GM18517 (cell line): ENCODE measurements at regions not wholly inside any gene's neighbourhood (a gene's known extent, or its start where the extent isn't known, plus 50 kb on each side); places are given as distances from the start of the nearest gene placed in this dataset.
"Not testable (repeated sequence)": the region's sequence is repeated elsewhere in the genome, so short reads cannot be mapped to it uniquely, and the experiment has no call there.

Experiments used
- ATAC-seq: cut with Tn5 transposase; IDR thresholded peaks from one replicate; pipeline ENCODE4 v1.9.1; 2021; ENCODE audit warnings: mild to moderate bottlenecking, moderate library complexity; ENCODE audit not compliant: unreplicated experiment

DNA sequence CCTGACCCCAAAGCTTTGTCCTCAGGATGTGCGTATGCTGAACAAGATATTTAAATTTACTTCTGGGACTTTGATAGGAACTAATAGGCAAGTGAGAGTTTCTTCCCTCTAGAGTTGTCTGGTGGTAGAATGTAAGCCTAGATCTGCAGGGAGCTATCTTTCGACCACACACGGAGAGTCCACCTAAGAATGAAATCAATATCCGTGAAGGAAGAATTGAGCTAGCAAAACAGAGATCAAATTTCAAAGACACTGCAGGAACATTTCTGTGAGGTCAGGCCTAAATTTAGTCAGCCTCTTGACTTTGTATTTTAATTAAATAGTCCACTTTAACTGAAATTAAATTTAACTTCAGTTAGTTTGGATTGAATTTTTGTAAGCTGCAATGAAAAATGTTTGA is 871.3 kb downstream of the RAB28 start:
- ATAC-seq: no peak

DNA sequence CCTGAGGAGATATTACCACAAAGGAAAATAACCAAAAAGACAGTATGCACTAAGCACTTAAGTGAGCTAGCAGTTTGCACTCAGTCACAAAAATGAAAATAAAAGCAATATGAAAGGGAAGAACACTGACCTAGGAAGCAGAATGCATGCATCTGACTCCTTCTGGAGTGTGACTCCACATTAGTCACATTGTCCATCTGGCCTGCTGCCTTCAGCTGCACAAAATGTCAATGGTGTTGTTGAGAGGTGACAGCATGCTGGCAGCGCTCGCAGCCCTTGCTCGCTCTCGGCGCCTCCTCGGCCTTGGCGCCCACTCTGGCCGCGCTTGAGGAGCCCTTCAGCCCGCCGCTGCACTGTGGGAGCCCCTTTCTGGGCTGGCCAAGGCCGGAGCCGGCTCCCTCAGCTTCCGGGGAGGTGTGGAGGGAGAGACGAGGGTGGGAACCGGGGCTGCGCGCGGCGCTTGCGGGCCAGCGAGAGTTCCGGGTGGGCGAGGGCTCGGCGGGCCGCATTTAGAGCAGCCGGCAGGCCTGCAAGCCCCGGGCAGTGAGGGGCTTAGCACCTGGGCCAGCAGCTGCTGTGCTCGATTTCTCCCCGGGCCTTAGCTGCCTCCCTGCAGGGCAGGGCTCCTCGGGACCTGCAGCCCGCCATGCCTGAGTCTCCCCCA is 874.8 kb downstream of the RAB28 start:
- not testable (repeated sequence) for ATAC-seq

DNA sequence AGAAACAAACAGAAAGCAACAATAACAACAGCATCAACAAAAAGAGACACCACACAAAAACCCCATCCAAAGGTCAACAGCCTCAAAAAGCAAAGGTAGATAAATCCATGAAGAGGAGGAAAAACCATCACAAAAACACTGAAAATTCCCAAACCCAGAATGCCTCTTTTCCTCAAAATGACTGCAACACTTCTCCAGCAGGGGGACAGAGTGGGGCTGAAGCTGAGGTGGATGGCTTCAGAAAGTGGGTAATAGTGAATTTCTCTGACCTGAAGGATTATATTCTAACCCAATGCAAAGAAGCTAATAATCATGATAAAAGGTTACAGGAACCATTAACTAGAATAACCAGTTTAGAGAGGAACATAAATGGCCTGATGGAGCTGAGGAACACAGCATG is 888.2 kb downstream of the RAB28 start:
- ATAC-seq: no peak

DNA sequence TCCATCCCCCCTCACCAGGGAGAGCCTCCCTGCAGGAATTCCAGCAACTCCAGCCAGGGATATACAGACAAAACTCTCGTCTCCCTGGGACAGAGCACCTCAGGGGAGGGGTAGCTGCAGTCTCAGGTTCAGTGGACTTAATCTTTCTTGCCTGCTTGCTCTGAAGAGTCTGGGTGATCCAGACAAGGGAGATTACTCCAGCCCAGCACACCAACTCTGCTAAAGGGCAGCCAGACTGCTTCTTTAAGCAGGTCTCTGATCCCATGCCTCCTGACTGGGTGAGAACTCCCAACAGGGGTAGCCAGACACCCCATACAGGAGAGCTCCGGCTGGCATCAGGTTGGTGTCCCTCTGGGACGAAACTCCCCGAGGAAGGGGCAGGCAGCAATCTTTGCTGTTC is 888.7 kb downstream of the RAB28 start:
- ATAC-seq: no peak

DNA sequence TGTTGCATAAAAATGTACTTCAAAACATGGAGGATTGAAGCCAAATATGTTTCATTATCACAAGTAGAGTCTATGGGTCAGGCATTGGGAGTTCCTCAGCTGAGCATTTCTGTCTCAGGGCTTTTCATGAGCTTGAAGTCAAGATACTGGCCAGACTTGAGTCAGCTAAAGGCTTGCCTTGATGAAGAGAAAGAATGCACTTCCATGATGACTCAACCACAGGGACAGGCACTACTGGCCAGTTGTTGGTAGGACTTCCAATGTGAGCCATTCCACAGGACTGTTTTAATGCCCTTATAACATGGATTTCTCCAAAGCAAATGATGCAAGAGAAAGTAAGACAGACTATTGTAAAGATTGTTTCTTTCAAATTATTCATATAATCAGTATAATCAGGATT is 895.6 kb downstream of the RAB28 start:
- ATAC-seq: no peak

DNA sequence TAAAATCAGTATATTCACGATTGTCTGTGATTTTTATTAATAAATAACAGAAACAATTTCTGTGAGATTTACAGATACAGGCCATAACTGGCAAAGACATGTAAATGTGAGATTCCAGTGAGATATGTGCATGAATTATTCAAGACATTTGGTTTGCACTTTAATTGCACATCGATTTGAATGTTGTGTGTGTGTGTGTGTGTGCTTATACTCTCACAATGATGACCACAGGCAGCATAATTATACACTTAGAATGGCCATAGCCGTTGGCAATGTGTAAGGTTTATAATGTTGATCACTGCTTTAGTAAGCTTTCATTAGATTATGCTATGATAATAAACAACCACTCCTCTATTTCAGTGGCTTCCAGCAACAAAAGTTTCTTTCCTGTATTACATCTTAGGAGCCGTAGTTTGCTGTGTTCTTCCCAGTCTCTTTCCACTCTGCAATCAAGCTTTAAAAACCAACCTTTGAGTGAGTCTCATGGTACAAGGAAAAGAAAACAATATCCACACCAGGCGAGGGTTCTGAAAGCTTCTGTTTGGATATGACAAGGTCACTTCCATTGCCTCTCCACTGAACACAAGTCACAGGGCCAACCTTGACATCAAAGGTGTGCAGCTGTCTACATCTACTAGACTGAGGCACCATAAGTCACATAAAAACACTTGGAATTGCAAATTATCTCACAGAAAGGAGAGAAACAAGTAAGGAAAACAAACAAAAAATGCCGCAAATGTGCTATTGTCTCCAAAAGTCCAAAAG is 897.7 kb downstream of the RAB28 start:
- no peak for ATAC-seq

DNA sequence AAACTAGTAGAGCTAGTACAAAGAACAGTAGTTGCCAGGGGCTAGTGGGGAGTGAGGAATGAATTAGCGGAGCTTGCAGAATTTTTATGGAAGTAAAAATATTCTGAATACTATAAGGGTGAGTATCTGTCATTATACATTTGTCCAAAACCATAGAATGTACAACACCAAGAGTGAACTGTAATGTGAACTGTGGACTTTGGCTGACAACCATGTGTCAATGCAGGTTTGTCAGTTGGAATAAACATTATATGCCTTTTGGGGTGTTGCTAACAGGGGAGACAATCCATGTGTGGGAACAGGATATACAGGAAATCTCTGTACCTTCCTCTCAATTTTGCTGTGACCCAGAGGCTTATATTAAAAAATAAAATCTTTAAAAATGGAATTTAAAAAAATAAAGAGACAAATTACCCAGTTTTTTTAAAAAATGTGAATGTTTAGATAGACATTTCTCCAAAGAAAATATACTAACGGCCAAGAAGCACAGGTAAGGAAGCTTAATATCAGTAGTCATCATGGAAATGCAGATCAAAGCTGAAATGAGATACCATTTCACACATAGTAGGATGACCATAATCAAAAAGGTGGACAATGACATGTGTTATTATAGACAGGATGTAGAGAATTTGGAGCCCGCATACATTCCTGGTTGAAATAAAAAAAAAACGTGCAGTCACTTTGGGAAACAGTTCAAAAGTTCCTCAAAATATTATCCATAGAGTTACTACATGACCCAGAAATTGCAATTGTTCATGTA is 899.8 kb downstream of the RAB28 start:
- ATAC-seq: no peak

DNA sequence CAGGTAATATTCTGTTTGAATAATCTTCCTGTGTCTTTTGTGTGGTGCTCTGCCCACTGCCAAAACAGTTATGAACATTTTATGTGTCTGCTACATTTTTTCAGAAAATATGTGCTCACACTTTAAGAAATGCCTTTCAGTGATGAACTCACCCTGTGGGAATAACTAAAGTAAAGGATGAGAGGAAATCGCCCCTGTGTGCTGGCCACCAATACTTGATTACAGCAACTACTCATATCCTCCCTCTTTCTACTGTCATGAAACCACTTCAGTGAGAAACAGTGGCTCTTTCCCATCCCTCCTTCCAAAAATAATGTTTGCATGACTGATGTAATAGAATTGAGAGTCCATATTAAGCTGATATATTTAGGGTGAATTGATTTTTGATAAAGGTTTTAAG is 900.9 kb downstream of the RAB28 start:
- no peak for ATAC-seq

DNA sequence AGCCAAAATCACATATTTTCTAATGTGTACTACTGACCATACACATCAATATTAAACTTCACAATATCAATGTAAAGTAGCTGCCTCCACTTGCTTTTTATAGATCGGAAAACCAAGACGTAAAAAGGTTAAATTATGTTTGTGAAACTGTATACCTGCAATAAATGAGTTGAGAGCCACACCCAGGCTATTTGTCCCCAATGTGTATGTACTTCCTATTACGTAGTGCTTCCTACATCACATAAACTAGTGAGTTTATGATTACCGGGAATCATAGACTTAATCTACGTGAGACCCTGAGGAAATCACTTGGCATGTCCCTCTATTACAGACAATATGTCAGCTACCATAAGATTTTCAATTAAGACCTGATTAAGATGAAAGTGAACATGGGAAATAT is 903.4 kb downstream of the RAB28 start:
- no peak for ATAC-seq

DNA sequence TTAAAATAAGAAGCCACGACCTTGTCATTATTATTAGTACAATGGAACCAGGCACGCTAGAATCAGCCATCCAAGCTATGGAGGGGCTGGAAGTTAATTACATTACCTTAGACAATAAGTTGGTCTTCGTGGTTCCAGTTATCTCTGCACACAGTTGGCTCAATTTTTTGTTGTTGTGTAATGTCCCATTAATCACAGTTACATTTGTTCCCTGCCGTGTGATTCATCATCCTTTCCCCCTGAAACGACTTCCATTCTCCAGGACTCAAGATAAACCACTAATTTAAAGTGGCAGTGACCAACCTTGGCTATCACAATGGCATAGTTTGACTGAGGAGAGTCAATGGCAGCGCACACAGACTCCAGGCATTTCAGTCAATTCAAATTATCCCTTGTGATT is 905.0 kb downstream of the RAB28 start:
- no peak for ATAC-seq

DNA sequence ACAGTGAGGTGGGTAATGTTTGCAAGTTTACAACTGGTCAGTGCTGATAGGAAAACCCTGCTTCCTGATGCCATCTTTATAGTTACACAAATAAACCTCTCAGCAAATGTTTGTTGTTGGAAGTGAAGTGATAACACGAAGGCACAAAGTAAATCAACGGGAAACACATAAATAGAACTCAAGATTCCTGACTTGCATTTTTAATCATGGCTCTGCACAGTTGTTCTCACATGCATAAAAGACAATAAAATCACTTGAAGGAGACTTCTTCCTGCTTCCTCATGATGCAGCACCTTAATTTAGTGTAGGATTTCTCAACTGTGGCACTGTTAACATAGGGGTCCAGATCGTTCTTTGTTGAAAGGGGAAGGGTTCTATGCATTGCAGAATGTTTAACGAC is 907.7 kb downstream of the RAB28 start:
- ATAC-seq: no peak

DNA sequence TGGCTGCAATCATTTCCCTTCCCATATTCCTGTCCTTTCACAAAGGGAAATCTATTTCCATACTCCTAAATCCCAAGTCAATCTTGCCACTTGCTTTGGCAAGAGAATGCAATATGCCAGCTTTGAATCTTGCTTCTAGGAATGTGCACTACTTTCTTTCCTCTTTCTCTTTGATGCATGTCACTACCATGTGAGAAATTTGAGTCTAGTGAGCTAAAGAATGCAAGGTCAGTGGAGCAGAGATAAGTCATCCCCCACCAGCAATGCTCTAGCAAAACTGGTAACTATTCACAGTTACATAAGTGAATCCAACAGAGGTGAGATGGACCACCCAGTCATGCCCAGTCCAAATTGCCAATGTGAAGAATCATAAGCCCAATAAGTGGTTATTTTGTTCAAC is 910.4 kb downstream of the RAB28 start:
- ATAC-seq: no peak

DNA sequence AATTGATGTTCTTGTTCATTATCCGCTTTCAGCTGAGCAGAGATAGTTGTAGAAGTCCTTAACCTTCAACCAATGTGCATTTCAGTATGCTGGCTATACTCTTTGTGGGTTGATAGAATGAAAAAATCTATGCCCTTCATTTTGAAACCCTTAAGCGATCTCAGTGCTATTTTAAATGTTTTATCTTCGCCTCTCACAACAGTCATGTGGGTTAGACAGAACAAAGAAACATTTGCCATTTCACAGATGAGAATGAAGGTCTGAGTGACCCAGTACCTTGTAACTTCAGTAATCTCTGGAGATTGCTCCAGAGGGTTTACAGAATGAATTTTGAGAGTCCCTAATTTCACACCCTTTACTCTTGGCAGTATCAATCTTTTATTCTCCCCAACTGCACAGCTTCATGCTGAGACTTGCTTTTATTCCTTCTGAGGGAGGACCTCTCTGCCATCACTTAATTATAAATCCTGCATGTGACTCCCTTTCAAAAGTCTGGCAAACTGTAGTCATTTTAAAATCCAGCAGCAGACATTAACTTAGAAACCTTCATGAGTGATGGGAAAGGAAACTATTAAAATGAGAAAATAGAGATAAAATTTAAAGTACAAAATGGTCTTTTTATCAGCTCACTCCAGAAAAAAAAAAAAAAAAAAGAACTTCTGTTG is 921.5 kb downstream of the RAB28 start:
- ATAC-seq: no peak

DNA sequence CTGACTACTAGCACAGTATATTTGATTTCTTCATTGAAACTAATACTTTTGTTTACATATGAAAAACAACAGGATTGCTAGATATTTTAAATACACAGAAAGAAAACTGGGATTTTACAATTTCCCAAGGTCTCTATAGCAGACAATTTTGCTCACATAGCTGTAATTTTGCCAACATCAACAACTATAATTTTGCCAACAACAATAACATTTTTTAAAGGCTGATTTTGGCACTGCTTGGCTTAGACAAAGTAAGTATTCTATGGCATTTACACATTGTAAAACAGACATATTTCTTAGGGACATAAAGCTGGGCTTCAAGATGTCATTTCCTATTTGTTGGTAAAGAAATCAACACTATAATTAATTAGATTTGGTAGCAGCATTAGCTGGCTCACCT is 922.1 kb downstream of the RAB28 start:
- no peak for ATAC-seq

DNA sequence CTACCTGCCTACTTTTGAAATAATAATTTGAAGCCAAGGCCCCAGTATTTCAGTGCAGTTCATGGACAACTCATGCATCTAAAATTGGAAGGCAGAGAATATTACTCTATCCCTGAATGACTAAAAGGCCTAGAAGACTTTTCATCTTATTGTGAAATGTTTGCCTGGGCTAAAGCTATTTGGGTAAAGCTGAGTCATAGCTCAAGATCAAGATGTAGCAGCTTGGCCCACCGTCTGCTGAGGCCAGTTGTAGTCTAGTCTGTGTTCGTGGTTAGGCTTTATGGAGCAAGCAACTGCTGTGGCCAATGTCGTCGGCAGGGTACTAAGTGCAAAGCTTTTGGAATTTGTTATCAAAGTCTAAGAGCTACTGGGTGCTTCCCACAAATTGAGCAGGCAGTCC is 929.1 kb downstream of the RAB28 start:
- no peak for ATAC-seq

DNA sequence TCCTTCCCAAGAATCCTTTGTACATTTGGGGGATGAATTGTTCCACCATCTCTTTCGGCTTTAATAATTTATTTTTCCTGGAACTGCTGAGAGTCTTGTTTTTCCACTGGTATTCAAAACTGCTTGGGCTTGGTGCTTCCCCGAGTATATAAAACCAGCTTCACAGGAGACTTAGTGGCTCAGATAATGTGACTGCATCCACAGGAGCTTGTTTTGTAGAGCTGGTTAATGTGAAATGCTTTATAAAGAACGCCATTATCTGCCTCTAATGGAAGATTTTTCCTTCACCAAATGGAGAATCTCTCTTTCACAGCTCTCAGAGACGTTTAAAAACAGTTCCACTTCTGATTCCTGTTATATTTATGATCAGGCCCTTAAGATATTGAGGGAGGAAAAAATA is 935.5 kb downstream of the RAB28 start:
- ATAC-seq: no peak

DNA sequence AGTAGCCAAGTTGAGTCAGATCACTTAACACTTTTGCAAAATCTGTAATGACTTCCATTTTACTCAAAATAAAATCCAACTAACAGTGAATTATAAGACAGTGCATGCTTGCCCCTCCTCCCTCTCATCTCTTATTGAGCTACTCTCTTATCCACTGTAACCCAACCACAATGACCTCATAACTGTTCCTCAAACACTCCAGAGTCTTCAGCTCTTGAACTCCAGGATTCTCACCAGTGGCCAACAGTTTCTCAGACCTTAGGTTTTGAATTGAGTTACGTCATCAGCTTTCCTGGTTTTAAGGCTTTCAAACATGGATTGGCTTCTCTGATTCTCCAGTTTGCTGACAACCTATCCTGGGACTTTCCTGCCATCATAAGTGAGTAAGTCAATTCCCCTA is 938.3 kb downstream of the RAB28 start:
- ATAC-seq: no peak

DNA sequence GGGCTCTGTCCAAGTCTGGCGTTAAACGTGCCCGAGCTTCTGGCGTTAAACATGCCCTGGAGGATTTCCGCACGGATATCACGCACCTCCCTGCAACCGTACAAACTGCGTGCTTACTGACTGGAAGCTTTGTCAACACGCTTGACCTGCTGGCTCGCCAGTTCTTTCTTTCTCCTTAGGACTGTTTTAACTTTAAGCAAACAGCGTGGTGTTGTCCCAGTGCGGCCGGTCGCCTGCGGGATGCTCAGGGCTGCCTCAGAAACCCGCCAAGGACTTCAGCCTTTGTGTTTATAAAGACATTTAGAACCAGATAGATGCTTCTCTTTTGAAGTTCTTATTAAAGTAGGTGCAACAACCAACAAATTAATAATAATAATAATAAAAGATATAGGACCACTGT is 946.0 kb downstream of the RAB28 start:
- ATAC-seq: no peak

DNA sequence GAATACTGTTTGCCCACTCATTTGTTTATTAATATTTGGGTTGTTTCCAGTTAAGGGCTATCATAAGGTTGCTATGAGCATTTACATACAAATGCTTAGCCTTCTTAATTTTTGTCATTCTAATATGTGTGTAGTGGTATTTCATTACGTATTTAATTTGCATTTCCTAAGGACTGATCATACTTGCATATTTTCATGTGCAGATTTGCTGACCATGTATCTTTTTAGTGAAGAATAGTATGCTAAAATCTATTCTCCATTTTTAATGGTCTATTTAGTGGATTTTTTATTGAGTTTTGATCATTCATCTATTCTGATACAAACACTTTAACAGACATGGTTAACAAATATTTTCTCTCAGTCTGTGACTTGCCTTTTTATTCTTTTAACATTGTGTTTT is 949.5 kb downstream of the RAB28 start:
- ATAC-seq: no peak

DNA sequence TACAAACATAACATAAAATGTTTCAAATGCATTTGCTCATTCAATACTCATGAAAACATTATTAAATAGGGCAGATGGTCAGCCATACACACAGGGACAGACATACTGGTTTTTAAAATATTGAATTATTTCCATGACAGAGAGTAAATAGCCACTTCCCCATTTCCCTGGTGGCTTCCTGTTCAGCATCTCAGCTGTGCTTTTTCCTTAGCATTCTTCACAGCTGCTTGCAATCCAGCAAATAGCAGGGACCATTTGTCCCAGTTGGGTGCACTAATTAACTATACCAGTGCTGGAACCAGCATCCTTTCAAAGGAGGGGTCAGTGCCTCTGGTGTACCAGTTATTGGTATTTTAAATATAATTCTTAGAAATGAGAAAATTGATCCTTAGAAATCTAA is 964.7 kb downstream of the RAB28 start:
- no peak for ATAC-seq

DNA sequence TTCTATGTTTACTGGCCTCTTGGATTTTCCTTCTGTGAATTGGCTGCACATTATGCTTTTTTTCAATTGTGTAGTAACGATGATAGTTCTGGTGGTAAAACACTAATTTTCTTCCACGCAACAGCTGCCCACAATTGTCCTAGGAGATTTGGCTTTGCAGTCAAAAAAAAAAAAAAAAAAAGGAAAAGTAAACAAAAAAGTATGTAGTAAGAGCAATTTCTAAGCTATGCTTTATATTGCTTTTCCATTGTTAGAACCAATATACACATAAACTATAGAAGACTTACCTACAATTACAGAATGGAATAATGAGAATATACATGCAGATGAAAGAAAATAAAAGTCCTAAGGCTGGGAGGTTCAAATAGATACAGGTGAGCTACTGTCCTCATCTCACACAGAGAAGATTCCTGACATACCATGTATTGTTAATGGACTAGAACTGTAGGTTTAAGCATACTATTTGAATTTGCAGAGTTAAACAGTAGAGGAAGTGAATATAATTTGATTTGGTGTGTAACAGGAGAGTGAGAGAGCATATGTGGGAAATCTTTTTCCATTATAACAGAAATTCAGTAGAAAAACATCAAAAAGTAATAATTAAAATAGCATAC is 976.2 kb downstream of the RAB28 start:
- ATAC-seq: no peak
